Prostate gland (tissue), 2 donors: ENCODE measurements at regions not wholly inside any gene's neighbourhood (a gene's known extent, or its start where the extent isn't known, plus 50 kb on each side); places are given as distances from the start of the nearest gene placed in this dataset.

Experiments
- DNase-seq: peaks from one replicate; pipeline ENCODE4 v3.0.0-alpha.2; 2019; ENCODE audit warnings: low spot score
- H3K27ac ChIP-seq, 2 donors: fragments of 200-600 bp; sonication (generic); 2 replicates each; pipeline ENCODE4 v1.5.1; 2017 to 2019
- H3K27me3 ChIP-seq: fragments of 200-600 bp; sonication (generic); replicated peaks from 2 replicates; pipeline ENCODE4 v1.5.1; 2019; ENCODE audit not compliant: insufficient read depth
- H3K36me3 ChIP-seq, 2 donors: fragments of 200-600 bp; sonication (generic); 1 replicate in 1 of 2; 2 replicates in 1 of 2; pipeline versions ENCODE4 v1.5.1 to v1.8.1; 2017 to 2019
- H3K4me1 ChIP-seq: fragments of 200-600 bp; sonication (generic); replicated peaks from 2 replicates; pipeline ENCODE4 v1.5.1; 2019
- H3K4me3 ChIP-seq, 2 donors: fragments of 200-600 bp; sonication (generic); 2 replicates each; pipeline ENCODE4 v1.5.1; 2017 to 2019
- H3K9me3 ChIP-seq: fragments of 200-600 bp; sonication (generic); 2 replicates; pipeline ENCODE4 v1.5.1; 2017
- CTCF ChIP-seq, 4 experiments: fragments of 200-600 bp in 2 of 4; fragments of 450-650 bp in 2 of 4; sonication (generic) in 2 of 4; IDR thresholded peaks; 1 replicate in 3 of 4; 2 replicates in 1 of 4; pipeline ENCODE4 v1.5.1; 2016 to 2019; ENCODE audit warnings: antibody characterized with exemption in 4 of 4, mild to moderate bottlenecking in 2 of 4, moderate library complexity in 2 of 4
- POLR2A ChIP-seq: fragments of 450-650 bp; IDR thresholded peaks from one replicate; pipeline ENCODE4 v1.6.1; 2016; ENCODE audit warnings: antibody characterized with exemption, mild to moderate bottlenecking
- POLR2AphosphoS5 ChIP-seq: sonication (generic); formaldehyde crosslinking; IDR thresholded peaks from one replicate; pipeline ENCODE4 v1.6.1; 2017; ENCODE audit warnings: antibody characterized with exemption
- WGBS: methylation state at CpG from one replicate; pipeline ENCODE4 v1.1.5; 2018; 5-methylcytosine and 5-hydroxymethylcytosine counted together
- intact Hi-C: fragments of 100-400 bp; cut with DNase I; formaldehyde crosslinking; loops from one replicate; pipeline ENCODE4 v1.14.2; 2022

- 43% methylated on average over 6 of the region's 6 CpGs for WGBS
- H3K4me1 ChIP-seq = no peaks in the 10 kb centered on the region
- TF ChIP-seq POLR2A (no peak), CTCF (IDR thresholded peaks at IDR 0.05) (no peak), POLR2AphosphoS5 (no peak)
- no peak overlapping the region for H3K27ac ChIP-seq
- no peaks in the 10 kb centered on the region for H3K36me3 ChIP-seq
- no peaks in the 10 kb centered on the region for H3K27me3 ChIP-seq
- no peak for DNase-seq
- H3K4me3 ChIP-seq = no peak overlapping the region
- no peaks in the 10 kb centered on the region for H3K9me3 ChIP-seq
- intact Hi-C loops = no loop called here
These were observed 131.1 kb upstream of the NCAM1 start for GRCh38 chr11:112829971-112830654.

GRCh38 chr11:112831041-112831440, 130.2 kb upstream of the NCAM1 start:
- no peaks in the 10 kb centered on the region for H3K27me3 ChIP-seq
- intact Hi-C loops = no loop called here
- no peak for TF ChIP-seq POLR2A
- no peak overlapping the region for H3K4me3 ChIP-seq
- DNase-seq = no peak
- H3K9me3 ChIP-seq = no peaks in the 10 kb centered on the region
- WGBS = 93% methylated on average over 1 of the region's 1 CpG
- H3K36me3 ChIP-seq = no peaks in the 10 kb centered on the region
- no peak overlapping the region for H3K27ac ChIP-seq
- no peaks in the 10 kb centered on the region for H3K4me1 ChIP-seq

- WGBS = 69% methylated on average over 3 of the region's 3 CpGs
- no peak overlapping the region for H3K27ac ChIP-seq
- H3K9me3 ChIP-seq = no peaks in the 10 kb centered on the region
- H3K36me3 ChIP-seq = no peaks in the 10 kb centered on the region
- no peak for DNase-seq
- H3K4me3 ChIP-seq = no peak overlapping the region
- no peak for TF ChIP-seq CTCF (IDR thresholded peaks at IDR 0.05)
- no peak for TF ChIP-seq POLR2A
- TF ChIP-seq POLR2AphosphoS5 = no peak
- intact Hi-C loops = no loop called here
- H3K4me1 ChIP-seq = no peaks in the 10 kb centered on the region
- no peaks in the 10 kb centered on the region for H3K27me3 ChIP-seq
These were observed 129.1 kb upstream of the NCAM1 start for GRCh38 chr11:112831969-112832766.

GRCh38 chr11:112834277-112834755, 126.9 kb upstream of the NCAM1 start:
- no peak overlapping the region for H3K27ac ChIP-seq
- peak; percentile 63 for DNase-seq
- H3K36me3 ChIP-seq = no peaks in the 10 kb centered on the region
- intact Hi-C loops = no loop called here
- no peaks in the 10 kb centered on the region for H3K4me1 ChIP-seq
- no peaks in the 10 kb centered on the region for H3K27me3 ChIP-seq
- H3K4me3 ChIP-seq = no peak overlapping the region
- H3K9me3 ChIP-seq = no peaks in the 10 kb centered on the region
- WGBS = 16% methylated on average over 5 of the region's 5 CpGs
- no peak for TF ChIP-seq POLR2A
- no peak for TF ChIP-seq POLR2AphosphoS5
- no peak for TF ChIP-seq CTCF (IDR thresholded peaks at IDR 0.05)

GRCh38 chr11:112835591-112836255, 125.5 kb upstream of the NCAM1 start:
- no peak overlapping the region for H3K27ac ChIP-seq
- intact Hi-C loops = no loop called here
- no peaks in the 10 kb centered on the region for H3K36me3 ChIP-seq
- TF ChIP-seq POLR2AphosphoS5 = no peak
- TF ChIP-seq CTCF (IDR thresholded peaks at IDR 0.05) = no peak
- TF ChIP-seq POLR2A = no peak
- no peaks in the 10 kb centered on the region for H3K4me1 ChIP-seq
- H3K27me3 ChIP-seq = no peaks in the 10 kb centered on the region
- no peak for DNase-seq
- H3K4me3 ChIP-seq = no peak overlapping the region
- WGBS = 68% methylated on average over 13 of the region's 13 CpGs
- no peaks in the 10 kb centered on the region for H3K9me3 ChIP-seq
